Heart right ventricle (tissue), 16 donors: ENCODE measurements at regions not wholly inside any gene's neighbourhood (a gene's known extent, or its start where the extent isn't known, plus 50 kb on each side); places are given as distances from the start of the nearest gene placed in this dataset.

ENCODE experiments used
- ATAC-seq, 8 donors: fragments of 200-7000 bp; cut with Tn5 transposase; one replicate each; pipeline ENCODE4 v1.9.1; 2020; ENCODE audit warnings: mild to moderate bottlenecking in 8 of 8, moderate library complexity in 8 of 8, moderate number of reproducible peaks in 1 of 8
- DNase-seq, 2 donors: peaks; one replicate each; pipeline ENCODE4 v3.0.0-alpha.2; 2020
- H3K27ac ChIP-seq, 10 donors: fragments of 200-600 bp; sonication (generic) in 2 of 10; one replicate each; pipeline versions ENCODE4 v1.5.0 to v1.8.0; 2020 to 2022; ENCODE audit warnings: mild to moderate bottlenecking in 3 of 10
- H3K27me3 ChIP-seq, 7 donors: fragments of 200-600 bp; one replicate each; pipeline ENCODE4 v1.8.0; 2021 to 2022; ENCODE audit warnings: mild to moderate bottlenecking in 2 of 7
- H3K36me3 ChIP-seq, 9 donors: fragments of 200-600 bp; sonication (generic) in 1 of 9; one replicate each; pipeline versions ENCODE4 v1.5.0 to v1.8.0; 2020 to 2022; ENCODE audit warnings: mild to moderate bottlenecking in 2 of 9
- H3K4me1 ChIP-seq, 9 donors: fragments of 200-600 bp; sonication (generic) in 1 of 9; one replicate each; pipeline versions ENCODE4 v1.5.0 to v1.8.0; 2020 to 2022; ENCODE audit warnings: mild to moderate bottlenecking in 4 of 9
- H3K4me3 ChIP-seq, 10 donors: fragments of 200-600 bp; sonication (generic) in 2 of 10; one replicate each; pipeline versions ENCODE4 v1.5.0 to v1.8.0; 2020 to 2022; ENCODE audit warnings: mild to moderate bottlenecking in 7 of 10, moderate library complexity in 2 of 10
- H3K9me3 ChIP-seq, 11 donors: fragments of 200-600 bp in 10 of 11; sonication (generic) in 2 of 11; one replicate each; pipeline versions ENCODE4 v1.5.0 to v1.8.0; 2013 to 2022; ENCODE audit warnings: mild to moderate bottlenecking in 2 of 11, control low read depth in 1 of 11, moderate library complexity in 1 of 11
- CTCF ChIP-seq, 9 donors: fragments of 200-600 bp; sonication (generic) in 2 of 9; IDR thresholded peaks; one replicate each; pipeline versions ENCODE4 v1.5.0 to v1.8.0; 2021 to 2022; ENCODE audit warnings: antibody characterized with exemption in 9 of 9, mild to moderate bottlenecking in 5 of 9, moderate library complexity in 1 of 9
- WGBS, 2 donors: extraction: QIAGEN DNeasy Blood & Tissue Kit; methylation state at CpG; one replicate each; pipeline ENCODE4 v1.1.7; 2013; ENCODE audit warnings: inconsistent platforms in 1 of 2; 5-methylcytosine and 5-hydroxymethylcytosine counted together
- intact Hi-C, 10 donors: fragments of 100-400 bp; cut with DNase I; formaldehyde crosslinking; loops; one replicate each; pipeline versions ENCODE4 v1.11.1 to v1.14.2; 2022
- donor health status: Arrhythmogenic right ventricular cardiomyopathy.
- donor health status: ischemic (EF 13 %, LVEDD 7.1; RV severe dilation, severe dysfunction).
- donor health status: healthy with polysubstance abuse.
- donor health status: DM: no; HTN: yes; CAD: no.
- donor health status: DM: no; HTN: no; CAD: no.
- donor health status: ischemic (EF 25% LVEDD 6.9; RV normal size, moderate dysfunction).
- donor health status: ischemic (EF 25% LVEDD 5.7; RV mildly dilated, moderate dysfunction).
- donor health status: healthy.
- donor health status: DM: yes; HTN: yes; CAD: no.
- donor health status: Ischemic cardiomyopathy.
- donor health status: ischemic (EF 35%, LVEDD 5.7; RV mildly dilated, moderate dysfunction).
- donor health status: nonischemic (EF 11% LVEDD 7.7; RV severe dilation, severe dysfunction).
- donor health status: DM: yes; HTN: yes; CAD: no.
- donor health status: PGD.
- donor health status: ischemic (EF 29% LVEDD 5.4; RV normal size, mild dysfunction).
- donor health status: nonischemic (EF 23%, LVEDD 6.1; RV moderate dilation, normal function).

- no peaks in the 10 kb centered on the region for H3K36me3 ChIP-seq
- no peak for TF ChIP-seq CTCF (IDR thresholded peaks at IDR 0.05)
- no peaks in the 10 kb centered on the region for H3K4me1 ChIP-seq
- H3K4me3 ChIP-seq: no peak overlapping the region
- WGBS, 2 donors: 73 to 80% methylated on average over 4 of the region's 4 CpGs
- intact Hi-C loops: no loop called here
- no peak overlapping the region for H3K27ac ChIP-seq
- ATAC-seq (no peak), DNase-seq (no peak)
- no peaks in the 10 kb centered on the region for H3K27me3 ChIP-seq
- H3K9me3 ChIP-seq: no peaks in the 10 kb centered on the region
Observed at GRCh38 chrX:94551831-94552230, 877.8 kb downstream of the FAM133A start.

DNA sequence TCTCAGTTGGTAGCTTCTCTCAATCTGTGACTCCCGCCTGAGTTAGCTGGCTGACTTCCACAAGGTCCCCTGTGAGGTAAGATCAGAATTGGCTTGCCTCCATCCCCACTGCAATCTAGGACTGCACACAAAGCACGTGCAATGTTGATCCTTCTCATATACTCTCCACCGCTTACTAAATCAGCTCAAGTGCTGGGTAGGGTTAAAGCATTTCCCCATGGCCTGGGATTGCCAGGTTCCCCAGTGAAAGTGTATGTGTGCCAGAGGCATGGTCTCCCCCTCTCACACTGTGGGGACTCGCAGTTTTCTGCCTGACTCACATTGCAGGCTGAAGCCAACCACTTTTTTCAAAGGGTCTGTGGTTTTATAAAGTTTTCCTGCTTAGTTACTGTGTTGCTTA lies 886.9 kb downstream of the FAM133A start:
- Histone ChIP-seq H3K9me3 (peaks cover 0 to 15% (median 0%) of the 10 kb centered on the region in 11 donors), H3K4me3 (no peak overlapping the region), H3K36me3 (no peaks in the 10 kb centered on the region), H3K4me1 (no peaks in the 10 kb centered on the region), H3K27me3 (peaks cover 0 to 5% (median 0%) of the 10 kb centered on the region in 7 donors), H3K27ac (no peak overlapping the region)
- no peak for TF ChIP-seq CTCF (IDR thresholded peaks at IDR 0.05)
- ATAC-seq (no peak), DNase-seq (no peak)
- intact Hi-C loops: no loop called here
- 45 to 63% methylated on average over 4 of the region's 4 CpGs for WGBS, 2 donors

- Histone ChIP-seq H3K27me3 (peaks cover 0 to 6% (median 0%) of the 10 kb centered on the region in 7 donors), H3K27ac (no peak overlapping the region), H3K9me3 (no peaks in the 10 kb centered on the region), H3K4me1 (no peaks in the 10 kb centered on the region), H3K4me3 (no peak overlapping the region), H3K36me3 (no peaks in the 10 kb centered on the region)
- no peak for ATAC-seq
- TF ChIP-seq CTCF (IDR thresholded peaks at IDR 0.05): peak in 2 of 9 donors; percentile 17 to 29
- DNase-seq: no peak
- WGBS, 2 donors: 43 to 48% methylated on average over 2 of the region's 2 CpGs
- intact Hi-C loops: no loop called here
Observed at GRCh38 chrX:94576367-94577004, 902.5 kb downstream of the FAM133A start.

DNA sequence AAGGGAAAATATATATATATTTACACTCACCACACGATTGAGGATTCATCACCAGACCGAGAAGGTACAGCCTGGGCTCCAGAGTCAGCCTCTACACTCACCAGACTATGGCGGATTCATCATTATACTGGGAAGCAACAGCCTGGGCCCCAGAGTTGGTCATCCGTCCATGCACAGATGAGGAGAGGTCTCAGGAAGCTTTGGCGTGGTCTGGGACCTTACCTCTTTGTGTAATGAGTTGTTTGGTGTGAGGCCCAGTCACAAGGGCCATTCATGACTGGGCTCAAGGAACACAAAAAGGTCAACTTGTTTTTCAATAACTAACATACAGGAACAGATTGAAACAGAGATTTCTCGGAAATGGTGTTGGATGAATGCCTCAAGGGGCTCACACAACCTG lies 926.1 kb downstream of the FAM133A start:
- Histone ChIP-seq H3K9me3 (no peaks in the 10 kb centered on the region), H3K27ac (no peak overlapping the region), H3K4me3 (no peak overlapping the region), H3K4me1 (no peaks in the 10 kb centered on the region), H3K27me3 (no peaks in the 10 kb centered on the region), H3K36me3 (no peaks in the 10 kb centered on the region)
- DNase-seq (no peak), ATAC-seq (no peak)
- intact Hi-C loops: no loop called here
- TF ChIP-seq CTCF (IDR thresholded peaks at IDR 0.05): no peak
- WGBS, 2 donors: 66 to 72% methylated on average over 6 of the region's 6 CpGs
